ENCODE measurements at regions not wholly inside any gene's neighbourhood (a gene's known extent, or its start where the extent isn't known, plus 50 kb on each side); places are given as distances from the start of the nearest gene placed in this dataset.

DNA sequence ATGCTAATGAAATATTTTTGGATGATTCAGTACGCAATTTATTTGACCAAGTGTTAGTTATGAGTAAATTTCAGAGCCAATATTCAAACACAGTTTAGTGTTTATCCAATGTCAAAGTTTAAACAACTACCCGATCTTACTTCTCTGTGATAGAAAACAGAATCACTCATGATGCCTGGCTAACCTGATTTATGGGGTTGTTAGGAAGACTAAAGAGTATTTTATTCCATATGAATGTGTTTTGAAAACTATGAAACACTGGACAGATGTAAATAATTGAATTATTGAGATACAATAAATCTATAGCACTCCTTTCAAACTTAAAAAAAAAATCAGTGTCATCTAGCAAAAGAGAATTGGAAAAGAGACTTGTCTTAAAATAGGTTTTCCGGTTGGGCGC is 1181.8 kb downstream of the EFNB2 start:
- no peak overlapping the region for H3K27ac ChIP-seq (ENCODE audit: low read depth, low read length)
- H3K18ac ChIP-seq (ENCODE audit: extremely low read depth, low read length): no peak overlapping the region
- no peak overlapping the region for H3K9ac ChIP-seq (replicated peaks in 1 of 4; ENCODE audit: extremely low read depth in 1 of 4, low read depth in 3 of 4, low read length in 3 of 4)
- no peak overlapping the region for H2BK20ac ChIP-seq (ENCODE audit: low read length)
- no peak overlapping the region for H4K5ac ChIP-seq (ENCODE audit: insufficient read length, low read depth, low read length)
- 95% methylated on average over 4 of the region's 4 CpGs; no CpG with 5 or more reads in 1 of the 2 experiments for WGBS, 2 experiments (ENCODE audit: extremely low coverage in 1 of 2, insufficient coverage in 1 of 2, insufficient read length in 1 of 2, insufficient replicate concordance in 2 of 2, low coverage in 1 of 2, low lambda C conversion rate in 2 of 2, missing lambda C conversion rate in 1 of 2)
- no peak overlapping the region for H2BK5ac ChIP-seq (ENCODE audit: low read depth, low read length)
- no peak overlapping the region for H3K4me3 ChIP-seq (ENCODE audit: extremely low read depth in 1 of 4, insufficient read depth in 2 of 4, low read depth in 3 of 4, low read length in 4 of 4)
- no peaks in the 10 kb centered on the region for H3K23me2 ChIP-seq (ENCODE audit: low read depth, low read length)
- H3K36me3 ChIP-seq (ENCODE audit: control insufficient read depth in 2 of 4, insufficient read depth in 4 of 4, low read length in 3 of 4): no peaks in the 10 kb centered on the region
- no peak overlapping the region for H2AFZ ChIP-seq (ENCODE audit: low read length)
- ChIA-PET CTCF (ENCODE audit: partially characterized antibody) (no interaction called here), POLR2A (ENCODE audit: partially characterized antibody) (no interaction called here)
- no peaks in the 10 kb centered on the region for H4K20me1 ChIP-seq (replicated peaks in 1 of 2; ENCODE audit: control insufficient read depth in 1 of 2, insufficient read depth in 2 of 2, low read length in 2 of 2)
- no peak overlapping the region for H2BK12ac ChIP-seq (ENCODE audit: low read depth, low read length)
- no peak overlapping the region for H3K56ac ChIP-seq (replicated peaks; ENCODE audit: insufficient read length, low read depth, low read length)
- DNase-seq (ENCODE audit: low read depth in 1 of 2, low spot score in 2 of 2) (no peak), FAIRE-seq (no peak)
- H4K91ac ChIP-seq (replicated peaks; ENCODE audit: insufficient read length, low read length): no peak overlapping the region
- H3K4me1 ChIP-seq (replicated peaks in 1 of 4; ENCODE audit: control insufficient read depth in 3 of 4, insufficient read depth in 4 of 4, low read length in 3 of 4): no peaks in the 10 kb centered on the region
- no peaks in the 10 kb centered on the region for H3K27me3 ChIP-seq (replicated peaks in 1 of 4; ENCODE audit: control insufficient read depth in 3 of 4, extremely low read depth in 1 of 4, insufficient read depth in 3 of 4, low read length in 3 of 4)
- no peaks in the 10 kb centered on the region for H3K79me1 ChIP-seq (ENCODE audit: low read depth, low read length)
- no peaks in the 10 kb centered on the region for H3K79me2 ChIP-seq (ENCODE audit: control insufficient read depth in 1 of 2, insufficient read depth in 2 of 2, low read length in 2 of 2)
- H3K9me3 ChIP-seq (ENCODE audit: insufficient read depth in 2 of 2, low read depth in 1 of 2, low read length in 1 of 2): no peaks in the 10 kb centered on the region
- no peak overlapping the region for H3K4me2 ChIP-seq (ENCODE audit: insufficient read depth in 1 of 2, low read depth in 2 of 2, low read length in 2 of 2)
- TF ChIP-seq CTBP2 (IDR thresholded peaks at IDR 0.05; ENCODE audit: borderline replicate concordance, insufficient read depth, insufficient read length, low read length) (no peak), ZNF274 (IDR thresholded peaks at IDR 0.05; ENCODE audit: borderline replicate concordance, extremely low read depth, low read length) (no peak), SUZ12 (IDR thresholded peaks at IDR 0.05; ENCODE audit: low read length) (no peak), SAP30 (IDR thresholded peaks at IDR 0.05; ENCODE audit: insufficient read depth, insufficient replicate concordance, low read length) (no peak), EGR1 (IDR thresholded peaks at IDR 0.05; ENCODE audit: borderline replicate concordance, low read depth, low read length) (no peak), HDAC6 (IDR thresholded peaks at IDR 0.05; ENCODE audit: low read depth, low read length) (no peak), CEBPB (IDR thresholded peaks at IDR 0.05; ENCODE audit: low read depth, low read length) (no peak), POLR2AphosphoS5 (IDR thresholded peaks at IDR 0.05; ENCODE audit: low read depth, low read length) (no peak), GTF2F1 (IDR thresholded peaks at IDR 0.05; ENCODE audit: borderline replicate concordance, low read depth, low read length) (no peak), TCF12 (IDR thresholded peaks at IDR 0.05; ENCODE audit: low read depth, low read length) (no peak), RAD21 (IDR thresholded peaks at IDR 0.05 in 1 of 2, conservative IDR thresholded peaks at IDR 0.05 in 1 of 2; ENCODE audit: low read depth in 2 of 2, low read length in 2 of 2) (no peak), BACH1 (IDR thresholded peaks at IDR 0.05; ENCODE audit: low read length) (no peak), JUND (IDR thresholded peaks at IDR 0.05; ENCODE audit: low read length) (no peak), KDM1A (IDR thresholded peaks at IDR 0.05; ENCODE audit: borderline replicate concordance, low read length) (no peak), CBX5 (IDR thresholded peaks at IDR 0.05; ENCODE audit: low read depth, low read length) (no peak)
- TF ChIP-seq, protein P1, sequence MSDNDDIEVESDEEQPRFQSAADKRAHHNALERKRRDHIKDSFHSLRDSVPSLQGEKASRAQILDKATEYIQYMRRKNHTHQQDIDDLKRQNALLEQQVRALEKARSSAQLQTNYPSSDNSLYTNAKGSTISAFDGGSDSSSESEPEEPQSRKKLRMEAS (IDR thresholded peaks at IDR 0.05): no peak
- no peak overlapping the region for H2BK120ac ChIP-seq (replicated peaks; ENCODE audit: low read depth, low read length)
- no peak overlapping the region for H3K14ac ChIP-seq (ENCODE audit: insufficient read length)
- H2AK5ac ChIP-seq (ENCODE audit: low read depth, low read length): no peak overlapping the region
- H2BK15ac ChIP-seq (ENCODE audit: low read length): no peak overlapping the region
- no peak overlapping the region for H4K8ac ChIP-seq (ENCODE audit: extremely low read depth, insufficient read depth, low read length)
- no peak overlapping the region for H3K23ac ChIP-seq (ENCODE audit: insufficient read length)
- no peak overlapping the region for H3K4ac ChIP-seq (replicated peaks; ENCODE audit: insufficient read length, low read depth, low read length)
